Lower leg skin (tissue), 3 donors: ENCODE measurements at regions not wholly inside any gene's neighbourhood (a gene's known extent, or its start where the extent isn't known, plus 50 kb on each side); places are given as distances from the start of the nearest gene placed in this dataset.

Source experiments
- POLR2A ChIP-seq, 2 donors: fragments of 450-650 bp; IDR thresholded peaks; one replicate each; pipeline ENCODE4 v1.6.1; 2016 to 2017; ENCODE audit warnings: antibody characterized with exemption in 2 of 2, mild to moderate bottlenecking in 1 of 2, moderate library complexity in 1 of 2
- TF ChIP-seq, protein P1 (sequence below), 3 donors: fragments of 450-650 bp; IDR thresholded peaks; one replicate each; pipeline ENCODE4 v1.5.1; 2016; ENCODE audit warnings: antibody characterized with exemption in 3 of 3, mild to moderate bottlenecking in 3 of 3, moderate library complexity in 2 of 3

DNA sequence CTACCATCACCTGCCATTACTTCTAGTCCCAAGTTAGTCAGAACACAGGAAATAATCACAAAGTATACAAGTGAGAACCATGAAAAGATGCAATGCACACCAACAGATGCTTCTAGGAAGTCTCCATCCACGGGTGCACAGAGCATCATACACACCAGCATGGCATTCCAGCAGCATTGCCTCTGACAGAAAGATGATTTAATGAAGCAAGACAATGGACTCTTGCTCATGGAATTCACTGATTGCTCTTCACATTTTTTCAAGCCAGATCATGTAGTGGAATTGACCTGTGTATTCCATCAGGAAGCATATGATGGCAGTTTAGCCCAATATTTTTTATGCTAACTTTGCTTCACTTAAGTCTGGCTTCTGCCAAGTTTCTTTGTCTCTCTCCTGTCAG is 406.3 kb upstream of the RGS17 start:
- TF ChIP-seq, protein P1, sequence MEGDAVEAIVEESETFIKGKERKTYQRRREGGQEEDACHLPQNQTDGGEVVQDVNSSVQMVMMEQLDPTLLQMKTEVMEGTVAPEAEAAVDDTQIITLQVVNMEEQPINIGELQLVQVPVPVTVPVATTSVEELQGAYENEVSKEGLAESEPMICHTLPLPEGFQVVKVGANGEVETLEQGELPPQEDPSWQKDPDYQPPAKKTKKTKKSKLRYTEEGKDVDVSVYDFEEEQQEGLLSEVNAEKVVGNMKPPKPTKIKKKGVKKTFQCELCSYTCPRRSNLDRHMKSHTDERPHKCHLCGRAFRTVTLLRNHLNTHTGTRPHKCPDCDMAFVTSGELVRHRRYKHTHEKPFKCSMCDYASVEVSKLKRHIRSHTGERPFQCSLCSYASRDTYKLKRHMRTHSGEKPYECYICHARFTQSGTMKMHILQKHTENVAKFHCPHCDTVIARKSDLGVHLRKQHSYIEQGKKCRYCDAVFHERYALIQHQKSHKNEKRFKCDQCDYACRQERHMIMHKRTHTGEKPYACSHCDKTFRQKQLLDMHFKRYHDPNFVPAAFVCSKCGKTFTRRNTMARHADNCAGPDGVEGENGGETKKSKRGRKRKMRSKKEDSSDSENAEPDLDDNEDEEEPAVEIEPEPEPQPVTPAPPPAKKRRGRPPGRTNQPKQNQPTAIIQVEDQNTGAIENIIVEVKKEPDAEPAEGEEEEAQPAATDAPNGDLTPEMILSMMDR (IDR thresholded peaks at IDR 0.05): no peak
- TF ChIP-seq POLR2A (IDR thresholded peaks at IDR 0.05): no peak
